Hepatocyte (in vitro differentiated cells): ENCODE measurements at regions not wholly inside any gene's neighbourhood (a gene's known extent, or its start where the extent isn't known, plus 50 kb on each side); places are given as distances from the start of the nearest gene placed in this dataset.

Experiments used
- DNase-seq: peaks from one replicate; pipeline ENCODE4 v3.0.0-alpha.2; 2016; ENCODE audit warnings: low spot score
- H2AFZ ChIP-seq: fragments of 200-600 bp; sonication (generic); 2 replicates; pipeline ENCODE4 v1.6.0; 2016; ENCODE audit warnings: antibody characterized with exemption, mild to moderate bottlenecking
- H3K27ac ChIP-seq: fragments of 200-600 bp; sonication (generic); 2 replicates; pipeline ENCODE4 v1.5.1; 2016; ENCODE audit warnings: mild to moderate bottlenecking
- H3K27me3 ChIP-seq: fragments of 200-600 bp; sonication (generic); 2 replicates; pipeline ENCODE4 v1.6.1; 2016
- H3K36me3 ChIP-seq: fragments of 200-600 bp; sonication (generic); replicated peaks from 2 replicates; pipeline ENCODE4 v1.5.1; 2016; ENCODE audit warnings: low read depth; ENCODE audit not compliant: insufficient read depth
- H3K4me1 ChIP-seq: fragments of 200-600 bp; sonication (generic); 2 replicates; pipeline ENCODE4 v1.5.1; 2016; ENCODE audit warnings: mild to moderate bottlenecking, moderate library complexity; ENCODE audit not compliant: insufficient read depth
- H3K4me2 ChIP-seq: fragments of 200-600 bp; sonication (generic); 2 replicates; pipeline ENCODE4 v1.6.0; 2016
- H3K4me3 ChIP-seq: fragments of 200-600 bp; sonication (generic); 2 replicates; pipeline ENCODE4 v1.5.1; 2016; ENCODE audit warnings: mild to moderate bottlenecking
- H3K79me2 ChIP-seq: fragments of 200-600 bp; sonication (generic); 2 replicates; pipeline ENCODE4 v1.6.0; 2017; ENCODE audit warnings: mild to moderate bottlenecking
- H3K9me2 ChIP-seq: fragments of 200-600 bp; sonication (generic); replicated peaks from 2 replicates; pipeline ENCODE4 v1.6.0; 2017; ENCODE audit warnings: mild to moderate bottlenecking; ENCODE audit not compliant: insufficient read depth
- H3K9me3 ChIP-seq: fragments of 200-600 bp; sonication (generic); 2 replicates; pipeline ENCODE4 v1.5.1; 2016; ENCODE audit warnings: low read depth, mild to moderate bottlenecking
- H4K20me1 ChIP-seq: fragments of 200-600 bp; sonication (generic); 2 replicates; pipeline ENCODE4 v1.6.0; 2016; ENCODE audit warnings: mild to moderate bottlenecking; ENCODE audit not compliant: insufficient read depth, poor library complexity, severe bottlenecking
- CTCF ChIP-seq: fragments of 200-600 bp; sonication (generic); IDR thresholded peaks from 2 replicates; pipeline ENCODE4 v1.5.1; 2016; ENCODE audit warnings: antibody characterized with exemption, mild to moderate bottlenecking; ENCODE audit not compliant: poor library complexity
- EZH2 ChIP-seq: fragments of 200-600 bp; sonication (generic); IDR thresholded peaks from 2 replicates; pipeline ENCODE4 v1.6.1; 2016; ENCODE audit warnings: antibody characterized with exemption, mild to moderate bottlenecking, borderline replicate concordance
- EZH2phosphoT487 ChIP-seq: fragments of 200-600 bp; sonication (generic); IDR thresholded peaks from one replicate; pipeline ENCODE4 v1.6.1; 2018; ENCODE audit warnings: antibody characterized with exemption, mild to moderate bottlenecking, low read depth, moderate library complexity; ENCODE audit not compliant: unreplicated experiment, severe bottlenecking
- WGBS: methylation state at CpG from one replicate; pipeline ENCODE4 v1.1.6; 2016; ENCODE audit warnings: low lambda C conversion rate; ENCODE audit errors: missing lambda C conversion rate; 5-methylcytosine and 5-hydroxymethylcytosine counted together

DNA sequence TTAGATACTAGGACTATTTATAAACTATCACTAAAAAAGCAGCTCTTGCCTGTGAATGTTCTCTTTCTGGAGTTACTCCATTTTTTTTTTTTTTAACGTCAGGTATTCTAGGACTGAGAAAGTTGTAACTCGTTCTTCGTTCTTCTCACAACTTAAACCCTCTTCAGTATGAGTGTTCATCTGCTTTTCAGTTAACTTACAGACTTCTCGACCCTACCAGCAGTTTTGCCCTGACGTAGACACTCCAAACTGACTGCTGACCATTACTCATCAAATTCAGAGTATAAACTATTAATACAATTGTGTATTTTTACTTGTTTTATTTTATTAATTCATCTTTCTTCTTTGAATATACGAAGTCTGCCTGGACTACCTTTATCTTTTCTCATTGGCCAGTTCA, 353.1 kb downstream of the GPR37 start:
- H3K36me3 ChIP-seq = no peaks in the 10 kb centered on the region
- no peak overlapping the region for H2AFZ ChIP-seq
- no peak overlapping the region for H3K4me3 ChIP-seq
- H3K4me2 ChIP-seq = no peak overlapping the region
- H3K9me2 ChIP-seq = no peaks in the 10 kb centered on the region
- no peak for TF ChIP-seq CTCF
- no peak for TF ChIP-seq EZH2phosphoT487
- no peak for TF ChIP-seq EZH2
- H3K27me3 ChIP-seq = no peaks in the 10 kb centered on the region
- WGBS = 74% methylated on average over 6 of the region's 6 CpGs
- H4K20me1 ChIP-seq = no peaks in the 10 kb centered on the region
- no peak for DNase-seq
- H3K9me3 ChIP-seq = no peaks in the 10 kb centered on the region
- H3K27ac ChIP-seq = no peak overlapping the region
- H3K4me1 ChIP-seq = no peaks in the 10 kb centered on the region
- H3K79me2 ChIP-seq = no peaks in the 10 kb centered on the region

DNA sequence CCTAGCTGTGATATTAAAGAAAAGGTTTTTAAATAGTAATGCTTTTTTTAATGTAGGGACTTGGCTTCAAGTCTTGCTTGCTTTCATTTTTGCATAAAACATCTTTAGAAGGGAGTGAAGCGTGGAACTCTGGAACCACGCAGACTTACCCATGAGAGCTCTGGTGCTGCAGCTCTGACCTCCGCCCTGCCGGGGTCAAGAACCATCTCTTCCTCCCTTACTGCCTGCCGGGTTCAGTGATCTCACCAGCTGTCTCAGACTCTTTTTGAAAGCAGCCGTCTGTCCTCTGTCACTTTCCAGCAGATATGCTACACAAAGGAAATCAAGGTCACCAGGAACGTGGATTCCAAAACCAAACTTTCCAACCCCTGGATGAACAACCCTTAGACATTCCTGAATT, 353.8 kb downstream of the GPR37 start:
- TF ChIP-seq EZH2phosphoT487 = no peak
- no peak for DNase-seq
- Histone ChIP-seq H3K9me3 (no peaks in the 10 kb centered on the region), H3K27ac (no peak overlapping the region), H3K4me3 (no peak overlapping the region), H3K36me3 (no peaks in the 10 kb centered on the region), H3K9me2 (no peaks in the 10 kb centered on the region), H3K79me2 (no peaks in the 10 kb centered on the region), H3K4me1 (no peaks in the 10 kb centered on the region), H4K20me1 (no peaks in the 10 kb centered on the region), H3K4me2 (no peak overlapping the region), H2AFZ (no peak overlapping the region), H3K27me3 (no peaks in the 10 kb centered on the region)
- WGBS = 66% methylated on average over 7 of the region's 7 CpGs

DNA sequence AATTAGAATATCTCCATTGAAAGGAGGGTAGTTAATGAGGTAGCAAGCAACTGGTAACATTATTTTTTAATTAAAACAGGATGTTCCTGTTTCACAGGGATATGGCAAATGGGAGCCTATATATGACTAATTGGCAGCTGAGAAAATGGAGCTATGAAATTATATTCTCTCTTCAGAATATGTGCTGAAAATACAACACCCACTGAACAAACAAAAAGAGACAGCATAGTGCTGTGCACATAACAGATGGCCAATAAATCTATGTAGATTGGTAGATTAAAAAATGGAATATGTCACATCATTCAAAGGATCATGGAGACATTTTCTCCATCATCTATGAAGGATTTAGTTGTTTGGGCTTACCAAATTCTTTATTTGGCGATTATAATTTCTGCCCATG, 362.0 kb downstream of the GPR37 start:
- TF ChIP-seq EZH2 (no peak), CTCF (no peak)
- no peak overlapping the region for H2AFZ ChIP-seq
- no peak overlapping the region for H3K27ac ChIP-seq
- H3K4me1 ChIP-seq = no peaks in the 10 kb centered on the region
- DNase-seq = no peak
- no peaks in the 10 kb centered on the region for H3K27me3 ChIP-seq
- no peaks in the 10 kb centered on the region for H4K20me1 ChIP-seq
- no peaks in the 10 kb centered on the region for H3K9me3 ChIP-seq
- H3K79me2 ChIP-seq = no peaks in the 10 kb centered on the region
- WGBS = 90% methylated on average over 1 of the region's 1 CpG
- H3K4me2 ChIP-seq = no peak overlapping the region
- no peak overlapping the region for H3K4me3 ChIP-seq
- H3K9me2 ChIP-seq = no peaks in the 10 kb centered on the region
- H3K36me3 ChIP-seq = no peaks in the 10 kb centered on the region

- H3K9me2 ChIP-seq = no peaks in the 10 kb centered on the region
- H2AFZ ChIP-seq = no peak overlapping the region
- H3K27me3 ChIP-seq = no peaks in the 10 kb centered on the region
- no peaks in the 10 kb centered on the region for H3K9me3 ChIP-seq
- TF ChIP-seq EZH2 = no peak
- TF ChIP-seq EZH2phosphoT487 = no peak
- TF ChIP-seq CTCF = no peak
- DNase-seq = no peak
- H3K79me2 ChIP-seq = no peaks in the 10 kb centered on the region
- H3K4me1 ChIP-seq = no peaks in the 10 kb centered on the region
- H4K20me1 ChIP-seq = no peaks in the 10 kb centered on the region
- no peaks in the 10 kb centered on the region for H3K36me3 ChIP-seq
- H3K27ac ChIP-seq = no peak overlapping the region
- H3K4me2 ChIP-seq = no peak overlapping the region
- H3K4me3 ChIP-seq = no peak overlapping the region
- WGBS = 78% methylated on average over 2 of the region's 2 CpGs
These were observed 362.5 kb downstream of the GPR37 start for GRCh38 chr7:124403112-124403511.
